Muscle layer of colon (tissue), 2 donors: ENCODE measurements at regions not wholly inside any gene's neighbourhood (a gene's known extent, or its start where the extent isn't known, plus 50 kb on each side); places are given as distances from the start of the nearest gene placed in this dataset.

Source experiments
- H3K27ac ChIP-seq: one replicate; pipeline ENCODE4 v1.7.0; 2013; ENCODE audit warnings: low read depth, mild to moderate bottlenecking, low read length, moderate library complexity
- H3K27me3 ChIP-seq, 2 donors: one replicate each; pipeline ENCODE4 v1.7.0; 2013; ENCODE audit warnings: low read length in 2 of 2, mild to moderate bottlenecking in 2 of 2; ENCODE audit not compliant: insufficient read depth in 2 of 2, control insufficient read depth in 1 of 2
- H3K36me3 ChIP-seq: one replicate; pipeline ENCODE4 v1.7.0; 2013; ENCODE audit warnings: mild to moderate bottlenecking, low read length; ENCODE audit not compliant: insufficient read depth
- H3K4me1 ChIP-seq: one replicate; pipeline ENCODE4 v1.7.0; 2013; ENCODE audit warnings: mild to moderate bottlenecking, low read length; ENCODE audit not compliant: insufficient read depth
- H3K4me3 ChIP-seq, 2 donors: one replicate each; pipeline ENCODE4 v1.7.0; 2013; ENCODE audit warnings: low read length in 2 of 2, low read depth in 1 of 2, mild to moderate bottlenecking in 1 of 2, moderate library complexity in 1 of 2
- H3K9ac ChIP-seq: one replicate; pipeline ENCODE4 v1.7.0; 2013; ENCODE audit warnings: low read length
- H3K9me3 ChIP-seq: one replicate; pipeline ENCODE4 v1.7.0; 2013; ENCODE audit warnings: mild to moderate bottlenecking, low read length
- donor health status: abdominal sarcoma.
- donor health status: Adenocarcinoma of cecum.

DNA sequence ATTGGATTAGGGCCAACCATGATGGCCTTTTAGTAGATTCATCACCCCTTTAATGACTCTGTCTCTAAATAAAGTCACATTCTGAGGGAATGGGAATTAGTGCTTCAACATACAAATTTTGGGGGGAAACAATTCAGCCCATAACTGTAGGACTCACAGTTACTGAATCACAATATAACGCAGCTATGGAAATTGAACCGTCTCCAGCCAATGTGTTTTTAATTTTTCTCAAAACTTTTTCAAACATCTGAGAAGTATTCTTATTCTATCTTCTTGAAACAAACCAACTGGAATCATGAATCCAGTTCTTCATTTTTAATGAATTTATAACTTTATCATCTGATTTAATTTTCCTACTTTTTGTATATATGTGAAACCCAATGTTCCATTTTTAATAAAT, 373.1 kb upstream of the SYT4 start:
- H3K36me3 ChIP-seq: no peaks in the 10 kb centered on the region
- H3K27ac ChIP-seq: no peak overlapping the region
- no peaks in the 10 kb centered on the region for H3K27me3 ChIP-seq
- H3K4me3 ChIP-seq: no peak overlapping the region
- H3K9me3 ChIP-seq: no peaks in the 10 kb centered on the region
- no peaks in the 10 kb centered on the region for H3K4me1 ChIP-seq
- no peak overlapping the region for H3K9ac ChIP-seq

DNA sequence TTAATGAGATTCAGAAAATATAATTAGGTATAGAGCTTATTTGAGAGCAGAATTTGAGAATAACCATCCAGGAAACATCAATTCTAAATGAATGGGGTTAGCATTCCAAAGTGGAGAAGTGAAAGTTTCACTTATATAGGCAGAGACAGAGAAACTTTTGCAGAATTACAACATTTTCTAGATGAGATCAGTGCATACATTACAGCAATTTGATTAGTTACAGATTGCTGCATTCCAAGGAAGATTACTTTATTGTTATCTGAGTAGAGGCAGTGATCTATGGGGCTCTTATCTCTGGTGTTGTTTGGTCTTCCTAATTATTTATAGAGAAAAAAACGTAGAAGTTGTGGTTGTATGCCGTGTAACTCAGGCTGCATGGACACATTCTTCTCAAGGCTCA, 373.8 kb upstream of the SYT4 start:
- no peaks in the 10 kb centered on the region for H3K27me3 ChIP-seq
- no peak overlapping the region for H3K27ac ChIP-seq
- H3K9ac ChIP-seq: no peak overlapping the region
- H3K4me3 ChIP-seq: no peak overlapping the region
- H3K9me3 ChIP-seq: no peaks in the 10 kb centered on the region
- H3K4me1 ChIP-seq: no peaks in the 10 kb centered on the region
- no peaks in the 10 kb centered on the region for H3K36me3 ChIP-seq

DNA sequence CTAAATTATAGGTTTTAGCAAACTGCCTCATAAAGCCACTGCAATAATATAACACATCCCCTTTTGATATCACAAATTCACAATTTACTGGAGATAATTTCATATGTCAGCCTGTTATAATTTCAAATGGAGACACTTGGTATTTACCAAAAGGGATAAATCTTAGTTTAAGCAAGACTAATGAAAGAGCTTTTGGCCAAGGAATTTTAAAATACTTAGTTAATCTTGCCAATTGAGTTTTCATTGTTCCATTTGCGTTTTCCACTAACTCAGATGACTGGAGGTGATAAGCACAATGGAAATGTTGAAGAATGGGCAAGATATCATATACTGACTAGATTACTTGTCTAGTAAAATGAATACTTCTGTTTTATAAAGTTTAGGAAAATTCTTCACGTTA, 379.3 kb upstream of the SYT4 start:
- Histone ChIP-seq H3K27me3 (no peaks in the 10 kb centered on the region), H3K9me3 (no peaks in the 10 kb centered on the region), H3K4me1 (no peaks in the 10 kb centered on the region), H3K27ac (no peak overlapping the region), H3K4me3 (no peak overlapping the region), H3K36me3 (no peaks in the 10 kb centered on the region), H3K9ac (no peak overlapping the region)

DNA sequence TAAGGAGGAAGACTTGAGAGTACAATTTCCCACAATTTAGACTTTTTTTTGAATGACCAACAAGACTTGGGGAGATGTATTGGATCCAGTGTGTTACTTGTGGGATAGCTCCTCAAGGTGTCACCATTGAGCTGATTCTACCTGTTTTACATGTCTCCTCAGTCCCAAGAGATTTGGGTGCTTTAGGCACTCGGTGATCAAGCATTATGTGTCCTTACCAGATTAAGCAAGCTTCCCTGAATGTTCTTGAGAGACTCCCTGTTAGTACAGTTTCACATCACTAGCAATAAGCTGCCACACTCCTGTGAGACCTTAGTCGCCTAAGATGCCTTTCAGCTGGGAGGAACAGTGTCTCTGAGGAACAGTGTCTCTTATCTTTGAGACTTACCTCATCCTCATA, 384.3 kb upstream of the SYT4 start:
- Histone ChIP-seq H3K9ac (no peak overlapping the region), H3K9me3 (no peaks in the 10 kb centered on the region), H3K4me3 (no peak overlapping the region), H3K27me3 (no peaks in the 10 kb centered on the region), H3K4me1 (no peaks in the 10 kb centered on the region), H3K27ac (no peak overlapping the region), H3K36me3 (no peaks in the 10 kb centered on the region)

DNA sequence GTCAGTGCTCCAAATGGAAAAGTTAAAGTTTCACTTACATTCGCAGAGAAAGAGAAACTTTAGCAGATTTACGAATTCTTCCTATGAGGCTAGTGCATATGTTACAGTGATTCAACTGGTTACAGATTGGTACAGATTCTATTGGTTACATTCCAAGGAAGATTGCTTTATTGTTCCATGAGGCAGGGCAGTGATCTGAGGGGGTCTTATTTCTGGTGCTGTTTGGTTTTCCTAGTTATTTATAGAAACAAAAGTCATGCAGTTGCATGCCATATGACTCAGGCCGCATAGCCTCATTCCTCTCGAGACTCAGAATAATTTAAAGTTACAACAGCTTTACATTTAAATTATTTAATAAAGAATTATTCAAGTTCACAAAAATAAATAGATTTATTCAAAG, 385.4 kb upstream of the SYT4 start:
- no peak overlapping the region for H3K27ac ChIP-seq
- H3K4me1 ChIP-seq: no peaks in the 10 kb centered on the region
- H3K4me3 ChIP-seq: no peak overlapping the region
- no peaks in the 10 kb centered on the region for H3K27me3 ChIP-seq
- no peaks in the 10 kb centered on the region for H3K9me3 ChIP-seq
- no peaks in the 10 kb centered on the region for H3K36me3 ChIP-seq
- no peak overlapping the region for H3K9ac ChIP-seq

DNA sequence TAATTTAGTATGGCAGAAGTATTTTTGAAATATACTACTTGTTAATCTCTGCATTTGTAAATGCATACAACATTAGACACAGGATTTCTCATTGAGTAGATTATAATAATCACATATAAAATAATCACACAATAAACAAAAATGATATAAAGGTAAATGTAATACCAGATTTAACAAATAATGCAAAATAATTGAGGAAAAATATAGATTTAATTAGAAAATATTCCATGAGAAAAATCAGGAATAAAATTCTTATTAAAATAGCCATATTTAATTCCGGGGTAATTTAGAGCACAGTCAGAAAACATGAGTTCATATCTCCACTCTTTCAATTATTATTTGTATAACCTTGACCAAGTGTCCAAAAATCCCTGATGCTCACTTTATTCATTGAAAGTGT, 385.9 kb upstream of the SYT4 start:
- Histone ChIP-seq H3K27ac (no peak overlapping the region), H3K36me3 (no peaks in the 10 kb centered on the region), H3K4me1 (no peaks in the 10 kb centered on the region), H3K9ac (no peak overlapping the region), H3K27me3 (no peaks in the 10 kb centered on the region), H3K9me3 (no peaks in the 10 kb centered on the region), H3K4me3 (no peak overlapping the region)

DNA sequence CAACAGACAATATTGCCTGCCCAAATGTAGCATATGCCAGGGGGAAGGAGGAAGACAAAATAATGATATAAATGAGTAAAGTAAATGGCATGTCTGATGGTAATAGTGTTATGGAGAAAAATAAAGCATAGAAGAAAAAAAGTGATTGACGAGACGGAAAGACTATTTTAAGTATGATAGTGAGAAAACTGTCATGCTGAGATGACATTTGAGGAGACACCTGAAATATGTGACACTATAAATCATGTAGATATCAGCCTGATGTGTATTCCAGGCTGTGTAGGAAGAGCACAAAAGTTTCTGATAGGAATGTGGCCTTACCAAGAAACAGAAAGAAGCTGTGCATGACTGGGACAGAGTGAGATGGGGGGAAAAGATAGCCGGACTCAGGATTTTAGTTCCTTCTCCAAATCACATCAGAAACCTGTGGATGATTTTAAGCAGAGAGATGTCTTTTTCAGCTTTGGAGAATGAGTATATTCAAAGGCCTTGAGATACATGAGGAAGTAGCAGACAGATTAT, 387.3 kb upstream of the SYT4 start:
- H3K9me3 ChIP-seq: no peaks in the 10 kb centered on the region
- no peak overlapping the region for H3K27ac ChIP-seq
- H3K4me3 ChIP-seq: no peak overlapping the region
- H3K9ac ChIP-seq: no peak overlapping the region
- H3K4me1 ChIP-seq: no peaks in the 10 kb centered on the region
- no peaks in the 10 kb centered on the region for H3K27me3 ChIP-seq
- H3K36me3 ChIP-seq: no peaks in the 10 kb centered on the region

DNA sequence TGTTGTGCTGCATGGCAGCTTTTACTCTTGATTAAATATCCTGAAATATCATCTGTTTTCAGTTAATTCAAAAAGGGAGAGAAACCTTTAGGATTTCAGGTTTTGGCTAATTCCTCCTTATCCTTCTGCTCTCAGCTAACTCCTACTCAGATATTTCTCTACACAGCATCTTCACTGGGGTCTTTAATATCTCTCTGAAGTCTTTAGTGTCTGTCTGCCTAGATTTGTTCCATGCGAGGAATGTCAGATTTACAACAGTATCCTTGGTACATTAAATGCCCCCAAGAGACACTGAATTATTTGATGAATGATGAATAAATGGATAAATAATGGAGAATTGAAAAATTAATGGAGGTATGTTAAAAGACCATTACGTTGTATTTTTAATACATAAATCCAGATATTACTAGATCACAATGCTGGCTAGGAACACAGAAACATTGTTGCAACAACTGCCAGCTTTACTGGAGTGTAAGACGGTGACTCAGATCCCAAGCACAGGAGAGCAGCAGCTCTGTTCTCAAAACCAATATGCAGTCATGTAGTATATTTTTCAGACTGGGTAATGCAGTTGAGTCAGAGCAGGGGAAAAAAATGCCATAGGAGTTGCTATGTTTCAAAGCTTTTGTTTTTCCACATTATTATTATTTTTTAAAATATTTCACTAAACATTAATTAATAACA, 388.0 kb upstream of the SYT4 start:
- no peak overlapping the region for H3K27ac ChIP-seq
- no peaks in the 10 kb centered on the region for H3K9me3 ChIP-seq
- H3K27me3 ChIP-seq: no peaks in the 10 kb centered on the region
- H3K9ac ChIP-seq: no peak overlapping the region
- H3K36me3 ChIP-seq: no peaks in the 10 kb centered on the region
- H3K4me1 ChIP-seq: no peaks in the 10 kb centered on the region
- H3K4me3 ChIP-seq: no peak overlapping the region

DNA sequence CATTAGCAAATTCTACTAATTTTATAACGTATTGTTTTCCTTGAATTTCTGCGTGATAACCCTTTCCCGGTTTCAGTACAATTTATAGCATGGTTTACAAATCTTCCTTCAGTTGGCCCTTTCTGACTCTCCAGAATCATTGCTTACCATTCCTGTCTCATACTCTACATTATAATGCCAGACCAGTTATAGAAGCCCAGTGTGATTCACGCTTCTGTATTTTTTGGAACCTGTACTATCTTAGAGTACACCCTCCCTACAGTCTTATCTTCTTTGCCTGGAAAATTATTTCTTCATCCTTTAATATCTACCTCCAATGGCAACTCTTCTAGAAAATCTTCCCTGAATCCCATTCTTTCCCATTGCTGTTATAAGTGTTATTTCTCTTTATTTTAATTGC, 391.6 kb upstream of the SYT4 start:
- H3K27me3 ChIP-seq: no peaks in the 10 kb centered on the region
- no peak overlapping the region for H3K27ac ChIP-seq
- H3K9ac ChIP-seq: no peak overlapping the region
- no peaks in the 10 kb centered on the region for H3K4me1 ChIP-seq
- H3K36me3 ChIP-seq: no peaks in the 10 kb centered on the region
- H3K4me3 ChIP-seq: no peak overlapping the region
- H3K9me3 ChIP-seq: no peaks in the 10 kb centered on the region

DNA sequence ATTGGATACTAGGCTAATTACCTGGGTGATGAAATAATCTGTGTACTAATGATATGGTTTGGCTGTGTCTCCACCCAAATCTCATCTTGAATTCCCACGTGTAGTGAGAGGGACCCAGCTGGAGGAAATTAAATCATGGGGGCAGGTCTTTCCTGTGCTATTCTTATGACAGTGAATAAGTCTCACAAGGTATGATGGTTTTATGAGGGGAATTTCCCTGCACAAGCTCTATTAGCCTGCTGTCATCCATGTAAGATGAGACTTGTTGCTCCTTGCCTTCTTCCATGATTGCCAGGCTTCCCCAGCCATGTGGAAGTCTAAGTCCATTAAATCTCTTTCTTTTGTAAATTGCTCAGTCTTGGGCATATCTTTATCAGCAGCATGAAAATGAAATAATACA, 394.1 kb upstream of the SYT4 start:
- Histone ChIP-seq H3K9me3 (no peaks in the 10 kb centered on the region), H3K27me3 (no peaks in the 10 kb centered on the region), H3K36me3 (no peaks in the 10 kb centered on the region), H3K4me1 (no peaks in the 10 kb centered on the region), H3K9ac (no peak overlapping the region), H3K27ac (no peak overlapping the region), H3K4me3 (no peak overlapping the region)

DNA sequence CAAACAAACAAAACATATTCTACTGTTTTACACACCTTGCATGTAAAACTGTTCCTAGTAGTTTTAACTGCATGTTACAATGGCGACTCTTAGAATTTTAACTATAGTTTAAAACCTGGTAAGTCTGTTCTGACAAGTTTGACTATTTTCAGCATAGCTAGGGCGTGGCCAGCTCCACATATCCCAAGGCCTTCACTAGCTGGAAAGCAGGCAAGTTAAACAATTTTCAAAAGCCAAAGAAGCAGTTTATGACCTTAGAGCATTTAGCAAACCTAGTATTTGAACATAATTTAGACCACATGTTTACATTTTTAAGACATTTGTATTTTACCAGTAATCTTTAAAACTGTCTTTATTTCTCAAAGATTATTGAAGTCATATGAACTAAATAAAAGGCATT, 402.8 kb upstream of the SYT4 start:
- Histone ChIP-seq H3K27ac (no peak overlapping the region), H3K4me3 (no peak overlapping the region), H3K4me1 (no peaks in the 10 kb centered on the region), H3K9me3 (no peaks in the 10 kb centered on the region), H3K9ac (no peak overlapping the region), H3K27me3 (no peaks in the 10 kb centered on the region), H3K36me3 (no peaks in the 10 kb centered on the region)

DNA sequence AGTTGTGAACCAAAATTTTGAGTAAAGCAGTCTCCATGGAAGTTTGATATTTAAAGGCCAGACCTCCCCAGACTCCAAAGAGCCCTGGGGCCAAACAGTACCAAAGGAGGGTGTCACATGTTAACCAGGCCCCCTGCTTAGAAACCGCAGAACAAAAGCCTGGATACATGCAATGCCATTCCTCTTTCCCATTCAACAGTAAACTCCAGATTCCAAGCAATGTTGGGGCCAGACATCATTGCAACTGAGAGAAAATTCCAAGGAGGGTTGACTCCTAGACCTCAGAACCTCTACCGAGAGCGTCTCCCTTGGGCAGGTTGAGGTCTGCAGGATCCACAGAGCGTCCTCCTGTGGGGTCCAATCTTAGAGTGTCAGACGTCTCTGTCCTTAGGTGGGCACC, 404.4 kb upstream of the SYT4 start:
- Histone ChIP-seq H3K27me3 (no peaks in the 10 kb centered on the region), H3K27ac (no peak overlapping the region), H3K4me3 (no peak overlapping the region), H3K36me3 (no peaks in the 10 kb centered on the region), H3K9me3 (no peaks in the 10 kb centered on the region), H3K9ac (no peak overlapping the region), H3K4me1 (no peaks in the 10 kb centered on the region)
